WTC11 (cell line): ENCODE measurements at regions not wholly inside any gene's neighbourhood (a gene's known extent, or its start where the extent isn't known, plus 50 kb on each side); places are given as distances from the start of the nearest gene placed in this dataset.
"Not testable (repeated sequence)": the region's sequence is repeated elsewhere in the genome, so short reads cannot be mapped to it uniquely, and the experiment has no call there.

Experiments used
- ESRRA ChIP-seq: sonication (generic); formaldehyde crosslinking; IDR thresholded peaks from 2 replicates; pipeline ENCODE4 v1.8.1; 2022; ENCODE audit warnings: mild to moderate bottlenecking, missing genetic modification reagents, borderline replicate concordance
- FOXP4 ChIP-seq: sonication (generic); formaldehyde crosslinking; IDR thresholded peaks from 2 replicates; pipeline ENCODE4 v1.8.0; 2022; ENCODE audit warnings: mild to moderate bottlenecking, missing genetic modification reagents
- NFYB ChIP-seq: sonication (generic); formaldehyde crosslinking; conservative IDR thresholded peaks from 2 replicates; pipeline ENCODE4 v1.8.0; 2022; ENCODE audit warnings: low read depth, missing genetic modification reagents
- TP53 ChIP-seq: sonication (generic); formaldehyde crosslinking; IDR thresholded peaks from 2 replicates; pipeline ENCODE4 v1.8.1; 2023; ENCODE audit warnings: mild to moderate bottlenecking, missing genetic modification reagents
- USF1 ChIP-seq: sonication (generic); formaldehyde crosslinking; IDR thresholded peaks from 2 replicates; pipeline ENCODE4 v1.8.0; 2022; ENCODE audit warnings: mild to moderate bottlenecking, missing genetic modification reagents
- TF ChIP-seq, protein P1 (sequence below): sonication (generic); formaldehyde crosslinking; IDR thresholded peaks from 2 replicates; pipeline ENCODE4 v1.8.0; 2022; ENCODE audit warnings: mild to moderate bottlenecking, missing genetic modification reagents
- TF ChIP-seq, protein P2 (sequence below): fragments of 200-600 bp; IDR thresholded peaks from 2 replicates; pipeline ENCODE4 v1.8.0; 2022; ENCODE audit warnings: antibody characterized with exemption
- TF ChIP-seq, protein P3 (sequence below): sonication (generic); formaldehyde crosslinking; IDR thresholded peaks from 2 replicates; pipeline ENCODE4 v1.8.0; 2022; ENCODE audit warnings: mild to moderate bottlenecking, missing genetic modification reagents
- TF ChIP-seq, protein P4 (sequence below): sonication (generic); formaldehyde crosslinking; IDR thresholded peaks from 2 replicates; pipeline ENCODE4 v1.8.1; 2022; ENCODE audit warnings: missing genetic modification reagents, borderline replicate concordance

DNA sequence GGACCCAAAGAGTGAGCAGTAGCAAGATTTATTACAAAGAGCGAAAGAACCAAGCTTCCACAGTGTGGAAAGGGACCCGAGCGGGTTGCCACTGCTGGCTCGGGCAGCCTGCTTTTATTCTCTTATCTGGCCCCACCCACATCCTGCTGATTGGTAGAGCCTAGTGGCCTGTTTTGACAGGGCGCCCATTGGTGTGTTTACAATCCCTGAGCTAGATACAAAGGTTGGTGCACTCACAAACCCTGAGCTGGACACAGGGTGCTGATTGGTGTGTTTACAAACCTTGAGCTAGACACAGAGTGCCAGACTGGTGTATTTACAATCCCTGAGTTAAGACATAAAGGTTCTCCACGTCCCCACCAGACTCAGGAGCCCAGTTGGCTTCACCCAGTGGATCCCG is 676.9 kb downstream of the SI start:
- TF ChIP-seq, protein P1, sequence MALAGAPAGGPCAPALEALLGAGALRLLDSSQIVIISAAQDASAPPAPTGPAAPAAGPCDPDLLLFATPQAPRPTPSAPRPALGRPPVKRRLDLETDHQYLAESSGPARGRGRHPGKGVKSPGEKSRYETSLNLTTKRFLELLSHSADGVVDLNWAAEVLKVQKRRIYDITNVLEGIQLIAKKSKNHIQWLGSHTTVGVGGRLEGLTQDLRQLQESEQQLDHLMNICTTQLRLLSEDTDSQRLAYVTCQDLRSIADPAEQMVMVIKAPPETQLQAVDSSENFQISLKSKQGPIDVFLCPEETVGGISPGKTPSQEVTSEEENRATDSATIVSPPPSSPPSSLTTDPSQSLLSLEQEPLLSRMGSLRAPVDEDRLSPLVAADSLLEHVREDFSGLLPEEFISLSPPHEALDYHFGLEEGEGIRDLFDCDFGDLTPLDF (CRISPR knock-in tag), result not testable (repeated sequence)
- not testable (repeated sequence) for TF ChIP-seq FOXP4; NFYB (CRISPR knock-in tag); TP53 (CRISPR knock-in tag); ESRRA (CRISPR knock-in tag); USF1 (CRISPR knock-in tag)
- TF ChIP-seq, protein P2, sequence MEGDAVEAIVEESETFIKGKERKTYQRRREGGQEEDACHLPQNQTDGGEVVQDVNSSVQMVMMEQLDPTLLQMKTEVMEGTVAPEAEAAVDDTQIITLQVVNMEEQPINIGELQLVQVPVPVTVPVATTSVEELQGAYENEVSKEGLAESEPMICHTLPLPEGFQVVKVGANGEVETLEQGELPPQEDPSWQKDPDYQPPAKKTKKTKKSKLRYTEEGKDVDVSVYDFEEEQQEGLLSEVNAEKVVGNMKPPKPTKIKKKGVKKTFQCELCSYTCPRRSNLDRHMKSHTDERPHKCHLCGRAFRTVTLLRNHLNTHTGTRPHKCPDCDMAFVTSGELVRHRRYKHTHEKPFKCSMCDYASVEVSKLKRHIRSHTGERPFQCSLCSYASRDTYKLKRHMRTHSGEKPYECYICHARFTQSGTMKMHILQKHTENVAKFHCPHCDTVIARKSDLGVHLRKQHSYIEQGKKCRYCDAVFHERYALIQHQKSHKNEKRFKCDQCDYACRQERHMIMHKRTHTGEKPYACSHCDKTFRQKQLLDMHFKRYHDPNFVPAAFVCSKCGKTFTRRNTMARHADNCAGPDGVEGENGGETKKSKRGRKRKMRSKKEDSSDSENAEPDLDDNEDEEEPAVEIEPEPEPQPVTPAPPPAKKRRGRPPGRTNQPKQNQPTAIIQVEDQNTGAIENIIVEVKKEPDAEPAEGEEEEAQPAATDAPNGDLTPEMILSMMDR, result not testable (repeated sequence)
- TF ChIP-seq, protein P3, sequence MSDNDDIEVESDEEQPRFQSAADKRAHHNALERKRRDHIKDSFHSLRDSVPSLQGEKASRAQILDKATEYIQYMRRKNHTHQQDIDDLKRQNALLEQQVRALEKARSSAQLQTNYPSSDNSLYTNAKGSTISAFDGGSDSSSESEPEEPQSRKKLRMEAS, result not testable (repeated sequence)
- TF ChIP-seq, protein P4, sequence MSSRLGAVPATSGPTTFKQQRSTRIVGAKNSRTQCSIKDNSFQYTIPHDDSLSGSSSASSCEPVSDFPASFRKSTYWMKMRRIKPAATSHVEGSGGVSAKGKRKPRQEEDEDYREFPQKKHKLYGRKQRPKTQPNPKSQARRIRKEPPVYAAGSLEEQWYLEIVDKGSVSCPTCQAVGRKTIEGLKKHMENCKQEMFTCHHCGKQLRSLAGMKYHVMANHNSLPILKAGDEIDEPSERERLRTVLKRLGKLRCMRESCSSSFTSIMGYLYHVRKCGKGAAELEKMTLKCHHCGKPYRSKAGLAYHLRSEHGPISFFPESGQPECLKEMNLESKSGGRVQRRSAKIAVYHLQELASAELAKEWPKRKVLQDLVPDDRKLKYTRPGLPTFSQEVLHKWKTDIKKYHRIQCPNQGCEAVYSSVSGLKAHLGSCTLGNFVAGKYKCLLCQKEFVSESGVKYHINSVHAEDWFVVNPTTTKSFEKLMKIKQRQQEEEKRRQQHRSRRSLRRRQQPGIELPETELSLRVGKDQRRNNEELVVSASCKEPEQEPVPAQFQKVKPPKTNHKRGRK, result not testable (repeated sequence)
